Stomach (tissue), 8 donors: ENCODE measurements at regions not wholly inside any gene's neighbourhood (a gene's known extent, or its start where the extent isn't known, plus 50 kb on each side); places are given as distances from the start of the nearest gene placed in this dataset.

ENCODE experiments used
- DNase-seq, 2 donors: peaks; one replicate each; pipeline versions ENCODE4 v3.0.0 to v3.0.0-alpha.2; 2013 to 2019
- H3K27ac ChIP-seq, 5 donors: fragments of 200-600 bp in 4 of 5; sonication (generic) in 4 of 5; one replicate each; pipeline ENCODE4 v1.5.1; 2013 to 2019; ENCODE audit warnings: mild to moderate bottlenecking in 1 of 5, moderate library complexity in 1 of 5
- H3K27me3 ChIP-seq, 3 donors: fragments of 200-600 bp; sonication (generic); one replicate each; pipeline ENCODE4 v1.5.1; 2017 to 2019; ENCODE audit warnings: mixed run types in 1 of 3
- H3K36me3 ChIP-seq, 4 donors: fragments of 200-600 bp; sonication (generic); 1 replicate in 3 of 4; 2 replicates in 1 of 4; pipeline ENCODE4 v1.5.1; 2016 to 2019
- H3K4me1 ChIP-seq, 4 donors: fragments of 200-600 bp; sonication (generic); one replicate each; pipeline ENCODE4 v1.5.1; 2016 to 2019
- H3K4me3 ChIP-seq, 4 donors: fragments of 200-600 bp; sonication (generic) in 3 of 4; one replicate each; pipeline ENCODE4 v1.5.1; 2016 to 2019; ENCODE audit warnings: mild to moderate bottlenecking in 1 of 4
- H3K9me3 ChIP-seq, 4 donors: fragments of 200-600 bp; sonication (generic); one replicate each; pipeline ENCODE4 v1.5.1; 2016 to 2019
- EP300 ChIP-seq: sonication (generic); formaldehyde crosslinking; IDR thresholded peaks from one replicate; pipeline ENCODE4 v1.6.1; 2017; ENCODE audit warnings: antibody characterized with exemption
- POLR2A ChIP-seq, 4 donors: fragments of 450-650 bp; IDR thresholded peaks; one replicate each; pipeline ENCODE4 v1.6.1; 2016; ENCODE audit warnings: antibody characterized with exemption in 4 of 4, control low read depth in 2 of 4, mild to moderate bottlenecking in 1 of 4, moderate library complexity in 1 of 4
- POLR2AphosphoS5 ChIP-seq, 3 donors: sonication (generic); formaldehyde crosslinking; IDR thresholded peaks; one replicate each; pipeline ENCODE4 v1.6.1; 2016; ENCODE audit warnings: antibody characterized with exemption in 3 of 3
- WGBS, 5 donors: extraction: QIAGEN DNeasy Blood & Tissue Kit in 3 of 5; methylation state at CpG; one replicate each; pipeline versions ENCODE4 v1.1.5 to v1.1.7; 2013 to 2018; 5-methylcytosine and 5-hydroxymethylcytosine counted together
- intact Hi-C: fragments of 100-400 bp; cut with DNase I; formaldehyde crosslinking; loops from one replicate; pipeline ENCODE4 v1.15.1; 2023; ENCODE audit warnings: low total_unique reads
- TF ChIP-seq, protein P1 (sequence below), 7 experiments: fragments of 450-650 bp in 4 of 7; fragments of 200-600 bp in 3 of 7; sonication (generic) in 3 of 7; IDR thresholded peaks; one replicate each; pipeline ENCODE4 v1.5.1; 2016 to 2019; ENCODE audit warnings: antibody characterized with exemption in 7 of 7, control low read depth in 2 of 7, mild to moderate bottlenecking in 1 of 7
- donor health status: healthy with polysubstance abuse.
- donor health status: Bipolar disorder and iron deficiency.
- donor health status: healthy.

DNA sequence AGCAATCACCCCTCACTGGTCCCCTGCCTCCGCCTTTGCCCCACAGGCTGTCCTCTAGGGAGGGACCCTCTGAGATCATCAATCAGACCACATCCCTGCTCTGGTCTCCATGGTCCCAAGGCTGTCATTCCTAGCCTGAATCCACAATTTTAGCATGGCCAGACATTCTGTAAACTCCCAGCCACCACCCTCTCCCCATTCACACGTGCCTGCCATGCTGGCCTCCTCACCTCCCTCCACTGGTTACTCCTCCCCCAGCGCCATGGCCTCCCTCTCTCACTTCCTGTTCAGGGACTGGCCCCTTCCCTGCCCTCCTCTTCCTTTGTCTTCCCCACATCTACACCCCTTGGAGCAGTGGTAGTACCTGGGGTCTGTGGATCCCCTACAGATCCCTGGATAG, 150.7 kb upstream of the MLN start:
- Histone ChIP-seq H3K27me3 (peaks cover 0 to 33% (median 0%) of the 10 kb centered on the region in 3 donors), H3K4me3 (no peak overlapping the region), H3K27ac (no peak overlapping the region), H3K36me3 (no peaks in the 10 kb centered on the region), H3K4me1 (no peaks in the 10 kb centered on the region), H3K9me3 (no peaks in the 10 kb centered on the region)
- no peak for DNase-seq
- TF ChIP-seq POLR2A (IDR thresholded peaks at IDR 0.05) (no peak), POLR2AphosphoS5 (IDR thresholded peaks at IDR 0.05) (no peak)
- TF ChIP-seq, protein P1, sequence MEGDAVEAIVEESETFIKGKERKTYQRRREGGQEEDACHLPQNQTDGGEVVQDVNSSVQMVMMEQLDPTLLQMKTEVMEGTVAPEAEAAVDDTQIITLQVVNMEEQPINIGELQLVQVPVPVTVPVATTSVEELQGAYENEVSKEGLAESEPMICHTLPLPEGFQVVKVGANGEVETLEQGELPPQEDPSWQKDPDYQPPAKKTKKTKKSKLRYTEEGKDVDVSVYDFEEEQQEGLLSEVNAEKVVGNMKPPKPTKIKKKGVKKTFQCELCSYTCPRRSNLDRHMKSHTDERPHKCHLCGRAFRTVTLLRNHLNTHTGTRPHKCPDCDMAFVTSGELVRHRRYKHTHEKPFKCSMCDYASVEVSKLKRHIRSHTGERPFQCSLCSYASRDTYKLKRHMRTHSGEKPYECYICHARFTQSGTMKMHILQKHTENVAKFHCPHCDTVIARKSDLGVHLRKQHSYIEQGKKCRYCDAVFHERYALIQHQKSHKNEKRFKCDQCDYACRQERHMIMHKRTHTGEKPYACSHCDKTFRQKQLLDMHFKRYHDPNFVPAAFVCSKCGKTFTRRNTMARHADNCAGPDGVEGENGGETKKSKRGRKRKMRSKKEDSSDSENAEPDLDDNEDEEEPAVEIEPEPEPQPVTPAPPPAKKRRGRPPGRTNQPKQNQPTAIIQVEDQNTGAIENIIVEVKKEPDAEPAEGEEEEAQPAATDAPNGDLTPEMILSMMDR (IDR thresholded peaks at IDR 0.05) = no peak
- intact Hi-C loops = no loop called here
- WGBS, 5 donors = 36 to 52% (median 40%) methylated on average over 3 of the region's 3 CpGs

DNA sequence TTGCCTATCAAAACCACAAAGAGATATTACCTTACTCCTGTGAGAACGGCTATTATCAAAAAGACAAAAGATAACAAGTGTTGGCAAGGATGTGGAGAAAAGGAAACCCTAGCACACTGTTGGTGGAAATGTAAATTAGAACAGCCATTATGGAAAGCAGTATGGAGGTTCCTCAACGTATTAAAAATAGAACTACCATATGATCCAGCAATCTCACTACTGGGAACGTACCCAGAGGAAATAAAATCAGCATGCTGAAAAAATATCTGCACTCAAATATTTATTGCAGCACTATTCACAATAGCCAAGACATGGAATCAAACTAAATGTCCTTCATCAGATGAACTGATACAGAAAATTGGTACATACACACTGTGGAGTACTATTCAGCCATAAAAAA, 149.4 kb upstream of the MLN start:
- Histone ChIP-seq H3K4me3 (no peak overlapping the region), H3K4me1 (no peaks in the 10 kb centered on the region), H3K36me3 (no peaks in the 10 kb centered on the region), H3K27me3 (peaks cover 0 to 33% (median 0%) of the 10 kb centered on the region in 3 donors), H3K9me3 (no peaks in the 10 kb centered on the region), H3K27ac (no peak overlapping the region)
- intact Hi-C loops = no loop called here
- 32 to 57% (median 42%) methylated on average over 3 of the region's 3 CpGs for WGBS, 5 donors
- DNase-seq = no peak
- TF ChIP-seq EP300 (no peak), POLR2A (IDR thresholded peaks at IDR 0.05) (no peak), POLR2AphosphoS5 (IDR thresholded peaks at IDR 0.05) (no peak)
- TF ChIP-seq, protein P1 (IDR thresholded peaks at IDR 0.05) = no peak

DNA sequence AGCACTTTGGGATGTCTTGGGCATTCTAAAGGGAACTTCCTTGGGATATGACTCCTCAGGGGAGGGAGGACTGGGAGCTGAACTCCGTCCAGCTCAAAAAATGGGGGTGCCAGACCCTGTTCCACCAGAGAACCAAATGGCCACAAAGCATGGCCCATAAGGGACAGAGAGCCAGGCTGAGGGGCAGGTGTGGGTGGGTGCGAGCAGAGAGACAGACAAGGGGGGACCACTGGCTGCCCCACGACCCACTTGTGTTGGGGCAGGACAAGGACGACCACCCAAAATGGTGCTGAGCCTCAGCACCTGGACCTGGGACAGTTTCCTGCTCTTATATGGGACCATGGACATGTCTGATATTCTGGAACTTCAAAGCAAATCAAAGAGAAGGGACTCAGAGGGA, 148.2 kb upstream of the MLN start:
- no peaks in the 10 kb centered on the region for H3K9me3 ChIP-seq
- WGBS, 5 donors = 82 to 90% (median 87%) methylated on average over 4 of the region's 4 CpGs

DNA sequence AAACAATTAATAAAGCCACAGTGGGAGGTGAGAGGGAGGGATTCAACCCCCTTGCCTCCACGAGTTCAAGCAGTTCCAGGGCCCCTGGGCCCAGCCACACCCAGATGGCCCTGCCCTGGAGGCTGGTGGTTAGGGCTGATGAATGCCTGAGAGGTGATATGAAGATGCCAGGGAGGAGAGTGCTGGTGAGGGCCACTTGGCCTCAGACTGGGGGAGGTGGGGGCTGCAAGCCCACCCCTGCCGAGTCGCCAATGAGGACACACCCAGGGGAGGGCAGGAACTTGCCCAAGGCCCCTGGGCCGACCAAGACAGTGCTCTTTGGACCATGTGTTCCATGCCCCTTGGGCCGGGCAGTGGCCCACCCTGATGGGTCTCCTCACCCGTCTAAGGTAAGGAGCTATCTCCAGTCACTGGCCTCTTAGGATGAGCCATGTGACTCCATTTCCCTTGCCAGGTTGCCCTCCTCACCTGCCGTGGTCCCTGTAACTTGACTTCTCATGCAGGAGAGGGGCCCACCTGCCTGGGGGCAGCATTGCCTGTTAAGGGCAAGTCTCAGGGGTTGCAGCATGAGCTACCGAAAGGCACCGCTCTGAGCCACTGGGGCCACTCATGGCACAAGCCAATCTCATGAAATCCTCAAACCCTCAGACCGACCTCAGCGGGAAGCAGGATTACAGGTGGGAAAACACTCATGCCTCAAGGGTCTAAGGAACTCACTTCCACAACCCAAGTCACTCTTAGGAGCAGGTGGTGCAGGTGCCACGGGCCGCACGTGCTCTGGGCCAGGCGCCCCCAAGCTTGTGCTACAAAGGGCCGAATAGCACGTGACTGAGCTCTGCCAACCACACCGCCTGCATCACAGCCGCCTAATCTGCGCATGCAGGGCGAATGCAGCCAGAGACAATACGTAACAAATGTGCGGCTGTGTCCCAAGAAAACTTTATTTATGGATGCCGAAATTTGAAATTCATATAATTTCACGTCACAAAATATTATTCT, 147.4 kb upstream of the MLN start:
- Histone ChIP-seq H3K36me3 (no peaks in the 10 kb centered on the region), H3K4me3 (no peak overlapping the region), H3K4me1 (no peaks in the 10 kb centered on the region), H3K27ac (no peak overlapping the region), H3K9me3 (no peaks in the 10 kb centered on the region), H3K27me3 (peaks cover 0 to 32% (median 0%) of the 10 kb centered on the region in 3 donors)
- TF ChIP-seq EP300 (no peak), POLR2A (IDR thresholded peaks at IDR 0.05) (no peak), POLR2AphosphoS5 (IDR thresholded peaks at IDR 0.05) (no peak)
- TF ChIP-seq, protein P1 (IDR thresholded peaks at IDR 0.05) = no peak
- DNase-seq = no peak
- intact Hi-C loops = no loop called here
- 77 to 87% (median 81%) methylated on average over 23 to 25 of the region's 25 CpGs for WGBS, 5 donors

More for the DNA sequence above, 148.2 kb upstream of the MLN start:
- H3K4me1 ChIP-seq = no peaks in the 10 kb centered on the region
- no peak overlapping the region for H3K4me3 ChIP-seq
- TF ChIP-seq POLR2A (IDR thresholded peaks at IDR 0.05) (no peak), POLR2AphosphoS5 (IDR thresholded peaks at IDR 0.05) (no peak), EP300 (no peak)
- TF ChIP-seq, protein P1 (IDR thresholded peaks at IDR 0.05) = no peak
- H3K27ac ChIP-seq = no peak overlapping the region
- intact Hi-C loops = no loop called here
- DNase-seq = no peak
- no peaks in the 10 kb centered on the region for H3K36me3 ChIP-seq
- peaks cover 0 to 32% (median 0%) of the 10 kb centered on the region in 3 donors for H3K27me3 ChIP-seq
